GM12892 (cell line): ENCODE measurements at regions not wholly inside any gene's neighbourhood (a gene's known extent, or its start where the extent isn't known, plus 50 kb on each side); places are given as distances from the start of the nearest gene placed in this dataset.

Experiments used
- DNase-seq: peaks from one replicate; pipeline ENCODE4 v3.0.0; 2011; ENCODE audit not compliant: insufficient read length
- FAIRE-seq: peaks from 2 replicates; lab custom pipeline; 2011; peaks lifted over from hg19 to GRCh38; lab: Jason Lieb, UNC
- POLR2A ChIP-seq: IDR thresholded peaks from 2 replicates; pipeline ENCODE4 v1.6.1; 2011; ENCODE audit warnings: low read depth, low read length, control low read depth
- POLR2AphosphoS5 ChIP-seq: IDR thresholded peaks from 2 replicates; pipeline ENCODE4 v1.6.1; 2011; ENCODE audit warnings: low read depth, low read length, control low read depth
- TAF1 ChIP-seq: IDR thresholded peaks from 2 replicates; pipeline ENCODE4 v1.6.1; 2011; ENCODE audit warnings: low read depth, mild to moderate bottlenecking, control low read depth, low read length, borderline replicate concordance

DNA sequence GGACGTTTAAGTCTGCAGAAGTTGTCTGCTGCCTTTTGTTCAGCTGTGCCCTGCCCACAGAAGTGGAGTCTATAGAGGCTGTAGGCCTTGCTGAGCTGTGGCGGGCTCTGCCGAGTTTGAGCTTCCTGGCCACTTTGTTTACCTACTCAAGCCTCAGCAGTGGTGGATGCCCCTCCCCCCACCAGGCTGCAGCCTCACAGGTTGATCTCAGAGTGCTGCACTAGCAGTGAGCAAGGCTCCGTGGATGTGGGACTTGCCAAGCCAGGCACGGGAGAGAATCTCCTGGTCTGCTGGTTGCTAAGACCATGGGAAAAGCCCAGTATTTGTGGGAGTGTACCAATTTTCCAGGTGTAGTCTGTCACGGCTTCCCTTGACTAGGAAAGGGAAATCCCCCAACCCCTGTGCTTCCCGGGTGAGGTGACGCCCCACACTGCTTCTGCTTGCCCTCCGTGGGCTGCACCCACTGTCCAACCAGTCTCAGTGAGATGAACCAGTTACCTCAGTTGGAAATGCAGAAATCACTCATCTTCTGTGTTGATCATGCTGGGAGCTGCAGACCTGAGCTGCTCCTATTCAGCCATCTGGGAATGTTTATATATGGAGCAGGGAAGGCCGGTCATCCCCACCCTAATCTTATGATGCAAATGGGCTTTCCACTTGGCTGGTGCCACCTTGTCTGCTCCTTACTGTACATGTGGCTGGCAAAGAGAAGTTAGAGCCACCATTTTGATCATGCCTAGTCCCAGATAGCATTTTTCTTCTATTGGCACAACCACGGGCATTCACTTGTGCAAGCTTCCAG, 156.9 kb upstream of the ITGA6 start:
- TF ChIP-seq TAF1 (no peak), POLR2AphosphoS5 (no peak), POLR2A (no peak)
- DNase-seq (no peak), FAIRE-seq (no peak)

DNA sequence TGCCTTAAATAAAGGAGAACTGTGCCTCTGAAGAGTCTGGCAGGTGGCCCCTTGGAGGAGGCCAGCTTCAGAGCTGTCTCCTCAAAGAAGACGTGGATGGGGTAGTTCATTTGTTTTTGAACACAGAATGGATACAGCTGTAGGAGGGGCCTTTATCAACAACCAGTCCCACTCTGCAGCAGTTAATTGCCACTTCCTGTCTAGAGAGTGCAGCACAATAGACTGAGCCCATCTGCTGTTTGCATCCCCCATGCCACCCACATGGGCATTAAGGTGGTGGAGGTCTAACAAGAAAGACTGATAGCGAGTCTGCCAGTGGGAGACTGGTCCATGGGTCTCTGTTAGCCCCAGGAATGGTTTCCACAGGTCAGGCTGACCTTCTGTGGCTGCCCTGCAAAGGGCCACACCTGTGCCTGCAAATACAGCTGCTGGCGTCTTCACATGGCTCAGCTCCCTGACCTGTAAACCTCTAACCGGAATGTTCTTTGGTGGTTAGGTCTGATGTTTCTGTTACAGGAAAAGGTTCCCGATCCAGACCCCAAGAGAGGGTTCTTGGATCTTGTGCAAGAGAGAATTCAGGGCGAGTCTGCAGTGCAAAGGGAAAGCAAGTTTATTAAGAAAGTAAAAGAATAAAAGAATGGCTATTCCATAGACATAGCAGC, 153.3 kb upstream of the ITGA6 start:
- FAIRE-seq (no peak), DNase-seq (no peak)
- TF ChIP-seq POLR2AphosphoS5 (no peak), TAF1 (no peak), POLR2A (no peak)

DNA sequence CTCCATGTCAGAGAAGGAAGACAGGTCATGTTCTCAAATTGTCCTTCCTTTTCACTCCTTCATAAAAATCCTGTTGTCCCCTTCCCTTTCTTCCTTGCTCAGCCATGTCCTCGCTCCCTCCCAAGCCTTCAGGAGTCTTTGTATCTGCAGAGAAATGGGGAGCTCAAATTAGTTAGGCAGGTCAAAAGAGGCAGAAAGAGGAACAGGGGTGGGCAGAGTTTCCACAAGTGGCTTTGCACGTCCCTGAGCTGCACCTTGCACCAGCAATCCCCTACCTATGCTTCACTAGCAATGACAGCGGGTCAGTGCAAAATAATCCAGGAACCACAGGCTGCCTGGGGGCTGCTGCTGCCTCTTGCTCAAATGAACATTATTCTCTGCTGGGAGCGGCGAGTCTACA, 152.1 kb upstream of the ITGA6 start:
- FAIRE-seq: no peak
- DNase-seq: no peak

DNA sequence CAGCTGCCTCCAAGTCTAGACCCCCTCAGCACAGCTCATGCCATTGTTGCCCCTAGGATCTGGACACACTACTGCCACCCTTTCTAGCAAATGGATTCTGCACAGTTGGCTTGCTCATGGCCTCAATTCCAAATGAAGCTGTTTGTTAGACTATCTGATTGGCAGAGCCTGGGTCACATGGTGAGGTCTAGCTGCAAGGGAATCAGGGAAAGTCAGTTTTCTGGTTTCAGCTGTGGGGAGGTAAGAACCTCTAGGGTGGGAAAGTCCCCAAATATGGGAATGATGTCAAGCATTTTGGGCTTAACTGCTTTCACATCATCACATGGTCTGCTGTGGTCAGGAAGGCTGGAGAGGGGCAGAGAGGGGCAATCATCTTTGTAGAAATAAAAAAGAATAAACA, 150.4 kb upstream of the ITGA6 start:
- TF ChIP-seq POLR2AphosphoS5 (no peak), POLR2A (no peak), TAF1 (no peak)

More for the DNA sequence above, 152.1 kb upstream of the ITGA6 start:
- TF ChIP-seq POLR2A (no peak), POLR2AphosphoS5 (no peak), TAF1 (no peak)

DNA sequence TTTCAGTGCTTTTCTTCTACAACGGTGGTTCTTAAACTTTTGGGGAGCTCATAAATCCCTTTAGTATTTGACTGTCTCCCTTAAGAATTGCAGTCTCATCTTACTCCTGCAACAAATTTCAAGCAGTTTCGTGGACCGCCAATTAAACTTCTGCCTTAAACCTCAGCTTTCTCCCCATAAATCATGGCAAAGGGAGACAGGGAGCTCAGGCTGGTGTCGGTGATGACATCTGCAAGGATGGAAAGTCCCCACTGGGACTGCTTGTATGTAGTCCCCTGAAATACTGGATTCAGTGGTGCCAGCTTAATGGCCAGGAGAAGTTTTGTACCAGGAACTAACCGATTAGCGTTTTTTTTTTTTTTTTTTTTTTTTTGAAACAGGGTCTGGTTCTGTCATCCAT, 148.7 kb upstream of the ITGA6 start:
- TF ChIP-seq POLR2AphosphoS5 (no peak), TAF1 (no peak), POLR2A (no peak)
- FAIRE-seq (no peak), DNase-seq (no peak)

More for the DNA sequence above, 150.4 kb upstream of the ITGA6 start:
- FAIRE-seq: no peak
- DNase-seq: no peak

DNA sequence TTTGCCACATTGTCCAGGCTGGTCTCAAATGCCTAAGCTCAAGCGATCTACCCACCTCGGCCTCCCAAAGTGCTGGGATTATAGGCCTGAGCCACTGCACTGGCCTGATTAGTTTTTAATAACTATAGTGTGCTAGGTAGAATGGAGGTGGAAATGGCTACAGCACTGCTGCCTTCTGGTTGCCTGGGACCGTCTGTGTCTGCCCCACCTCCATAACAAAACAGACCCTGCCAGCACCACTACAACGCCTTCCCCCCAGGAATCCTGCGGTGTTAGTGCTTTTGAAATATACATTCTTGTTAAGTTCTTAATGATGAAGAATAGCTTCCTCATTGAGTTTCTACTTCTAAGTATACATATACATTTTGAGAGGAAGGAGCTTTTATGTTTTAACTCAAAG, 148.2 kb upstream of the ITGA6 start:
- no peak for TF ChIP-seq POLR2A
- FAIRE-seq: no peak
- no peak for DNase-seq

DNA sequence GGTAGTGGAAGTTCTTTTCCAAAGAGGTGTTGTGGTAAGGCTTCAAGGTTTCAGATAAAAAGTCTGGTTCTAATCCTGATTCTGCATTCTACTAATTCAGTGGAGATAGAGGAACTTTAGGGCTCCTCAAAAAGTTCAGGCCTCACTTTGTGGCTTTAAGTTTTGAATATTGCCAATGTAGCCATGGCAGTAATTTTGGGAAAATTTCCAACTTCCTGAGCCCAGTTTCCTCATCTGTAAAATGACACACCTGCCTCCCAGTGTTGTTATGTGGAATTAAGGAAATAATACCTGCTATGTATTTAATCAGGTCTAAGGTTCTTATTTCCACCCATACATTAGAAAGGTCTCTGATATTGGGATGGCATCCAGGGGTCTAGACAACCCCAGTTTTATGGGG, 147.6 kb upstream of the ITGA6 start:
- DNase-seq (no peak), FAIRE-seq (no peak)
- TF ChIP-seq POLR2AphosphoS5 (no peak), TAF1 (no peak), POLR2A (no peak)

DNA sequence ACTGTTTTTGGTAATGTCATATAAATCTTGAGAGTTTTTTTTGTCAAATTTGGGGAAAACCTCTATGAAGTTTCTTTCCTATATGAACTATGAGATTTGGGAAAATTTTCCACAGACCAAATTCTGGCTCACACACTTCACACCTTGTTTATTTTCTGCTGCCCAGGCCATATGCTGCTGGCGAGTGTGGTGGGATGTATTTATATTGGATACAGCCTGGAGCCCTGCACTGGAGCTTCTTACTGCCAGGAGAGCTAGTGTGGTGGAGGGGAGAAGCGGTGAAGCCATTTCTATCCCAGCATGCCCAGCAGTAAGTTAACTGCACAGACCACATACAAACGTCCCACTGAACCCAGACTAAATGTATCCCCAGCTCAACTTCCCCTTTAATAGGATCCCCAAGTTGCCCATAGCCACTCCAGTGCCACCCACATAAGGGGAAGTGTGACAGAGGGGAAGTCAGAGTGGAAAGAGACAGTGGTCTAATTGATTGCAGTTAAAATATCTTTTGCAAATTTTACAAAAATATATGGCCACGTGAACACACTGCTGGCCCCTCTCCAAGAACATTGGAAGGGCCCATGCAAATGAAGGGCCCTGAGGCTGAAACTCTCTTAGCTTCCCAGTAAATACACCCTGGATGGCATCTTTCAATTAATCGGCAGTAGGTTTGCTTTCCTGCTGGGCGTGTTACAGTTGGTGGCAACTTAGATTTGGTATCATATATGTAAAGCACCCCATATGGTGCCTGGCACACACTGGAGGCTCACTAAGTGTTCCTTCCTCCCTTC, 146.6 kb upstream of the ITGA6 start:
- DNase-seq (no peak), FAIRE-seq (no peak)
- TF ChIP-seq TAF1 (no peak), POLR2A (no peak), POLR2AphosphoS5 (no peak)

DNA sequence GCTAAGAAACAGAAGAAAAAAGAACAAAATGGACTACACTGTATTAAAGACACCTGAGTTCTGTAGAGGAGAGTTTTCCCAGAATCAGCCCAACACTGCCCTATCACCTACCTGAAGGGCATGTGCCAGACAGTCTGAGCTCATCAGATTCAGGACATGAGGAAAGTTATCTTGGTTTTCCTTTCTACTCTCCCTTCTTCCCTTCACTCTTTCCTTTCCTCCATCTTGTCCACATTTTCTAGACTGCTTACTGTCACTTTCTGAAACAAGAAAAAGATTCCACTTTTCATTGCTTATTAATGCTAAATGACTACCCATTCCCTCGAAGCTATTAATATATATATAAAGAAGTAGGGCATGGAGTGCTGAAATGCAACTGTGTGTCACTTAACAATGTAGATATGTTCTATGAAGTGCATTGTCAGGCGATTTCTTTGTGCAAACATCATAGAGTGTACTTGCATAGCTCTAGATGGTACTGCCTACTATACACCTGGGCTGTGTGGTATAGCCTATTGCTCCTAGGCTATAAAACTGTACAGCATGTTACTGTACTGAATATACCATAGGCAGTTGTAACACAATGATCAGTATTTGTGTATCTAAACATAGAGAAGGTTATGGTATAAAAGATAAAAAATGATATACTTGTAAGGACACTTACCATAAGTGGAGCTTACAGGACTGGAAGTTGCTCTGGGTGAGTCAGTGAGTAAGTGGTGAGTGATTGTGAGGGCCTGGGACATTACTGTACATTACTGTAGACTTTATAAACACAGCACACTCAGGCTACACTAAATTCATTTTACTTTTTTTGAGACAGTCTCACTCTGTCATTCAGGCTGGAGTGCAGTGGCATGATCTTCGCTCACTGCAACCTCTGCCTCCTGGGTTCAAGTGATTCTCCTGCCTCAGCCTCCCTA, 145.5 kb upstream of the ITGA6 start:
- DNase-seq (no peak), FAIRE-seq (no peak)
- TF ChIP-seq POLR2AphosphoS5: no peak
- TF ChIP-seq POLR2A: no peak
- no peak for TF ChIP-seq TAF1

DNA sequence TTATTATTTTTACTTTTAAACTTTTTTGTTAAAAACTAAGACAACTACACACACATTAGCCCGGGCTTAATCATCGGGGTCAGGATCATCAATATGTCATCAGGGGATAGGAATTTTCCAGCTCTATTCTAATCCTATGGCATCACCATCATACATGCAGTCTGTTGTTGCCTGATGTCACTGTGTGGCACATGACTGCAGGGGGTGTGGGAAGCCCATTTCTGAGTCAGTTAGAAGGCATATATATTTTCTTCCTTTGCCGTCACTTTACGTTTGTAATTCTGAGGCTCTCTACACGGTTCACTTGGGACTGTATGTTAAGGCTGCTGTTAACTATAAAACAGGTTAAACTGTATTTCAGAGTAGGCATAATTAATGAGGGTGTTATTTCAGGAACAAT, 144.4 kb upstream of the ITGA6 start:
- DNase-seq (no peak), FAIRE-seq (no peak)
- no peak for TF ChIP-seq TAF1
- no peak for TF ChIP-seq POLR2AphosphoS5
- TF ChIP-seq POLR2A: no peak
